GM19023 (cell line): ENCODE measurements at regions not wholly inside any gene's neighbourhood (a gene's known extent, or its start where the extent isn't known, plus 50 kb on each side); places are given as distances from the start of the nearest gene placed in this dataset.
"Not testable (repeated sequence)": the region's sequence is repeated elsewhere in the genome, so short reads cannot be mapped to it uniquely, and the experiment has no call there.

ENCODE experiments used
- ATAC-seq: cut with Tn5 transposase; IDR thresholded peaks from one replicate; pipeline ENCODE4 v1.9.1; 2021; ENCODE audit warnings: mild to moderate bottlenecking, moderate library complexity; ENCODE audit not compliant: unreplicated experiment

GRCh38 chr2:116761864-116762263, 1052.6 kb upstream of the DDX18 start:
- no peak for ATAC-seq

GRCh38 chr2:116769514-116769913, 1045.0 kb upstream of the DDX18 start:
- ATAC-seq, result no peak

GRCh38 chr2:116776556-116776955, 1037.9 kb upstream of the DDX18 start:
- ATAC-seq, result no peak

GRCh38 chr2:116787848-116788247, 1026.6 kb upstream of the DDX18 start:
- ATAC-seq, result no peak

- no peak for ATAC-seq
Measured at GRCh38 chr2:116802671-116803070, 1011.8 kb upstream of the DDX18 start.

- no peak for ATAC-seq
Measured at GRCh38 chr2:116804901-116805300, 1009.6 kb upstream of the DDX18 start.

GRCh38 chr2:116806505-116806904, 1008.0 kb upstream of the DDX18 start:
- not testable (repeated sequence) for ATAC-seq

- no peak for ATAC-seq
Measured at GRCh38 chr2:116809109-116809508, 1005.4 kb upstream of the DDX18 start.

GRCh38 chr2:116810071-116810470, 1004.4 kb upstream of the DDX18 start:
- no peak for ATAC-seq

- ATAC-seq, result no peak
Measured at GRCh38 chr2:116810645-116811044, 1003.8 kb upstream of the DDX18 start.

- no peak for ATAC-seq
Measured at GRCh38 chr2:116819355-116819754, 995.1 kb upstream of the DDX18 start.

GRCh38 chr2:116820986-116821385, 993.5 kb upstream of the DDX18 start:
- ATAC-seq, result no peak

GRCh38 chr2:116829543-116829942, 984.9 kb upstream of the DDX18 start:
- ATAC-seq, result not testable (repeated sequence)

GRCh38 chr2:116832148-116832547, 982.3 kb upstream of the DDX18 start:
- no peak for ATAC-seq

- ATAC-seq, result no peak
Measured at GRCh38 chr2:116833052-116833451, 981.4 kb upstream of the DDX18 start.

GRCh38 chr2:116842164-116842563, 972.3 kb upstream of the DDX18 start:
- ATAC-seq, result no peak

GRCh38 chr2:116859708-116860107, 954.8 kb upstream of the DDX18 start:
- no peak for ATAC-seq

- no peak for ATAC-seq
Measured at GRCh38 chr2:116874021-116874420, 940.5 kb upstream of the DDX18 start.

GRCh38 chr2:116877274-116877673, 937.2 kb upstream of the DDX18 start:
- ATAC-seq, result no peak

GRCh38 chr2:116877944-116878343, 936.5 kb upstream of the DDX18 start:
- ATAC-seq, result no peak

GRCh38 chr2:116879650-116880160, 934.8 kb upstream of the DDX18 start:
- ATAC-seq, result no peak

GRCh38 chr2:116891191-116891590, 923.3 kb upstream of the DDX18 start:
- no peak for ATAC-seq

- ATAC-seq, result no peak
Measured at GRCh38 chr2:116911540-116911939, 903.0 kb upstream of the DDX18 start.

GRCh38 chr2:116915673-116916072, 898.8 kb upstream of the DDX18 start:
- no peak for ATAC-seq
